ENCODE measurements at regions not wholly inside any gene's neighbourhood (a gene's known extent, or its start where the extent isn't known, plus 50 kb on each side); places are given as distances from the start of the nearest gene placed in this dataset.

DNA sequence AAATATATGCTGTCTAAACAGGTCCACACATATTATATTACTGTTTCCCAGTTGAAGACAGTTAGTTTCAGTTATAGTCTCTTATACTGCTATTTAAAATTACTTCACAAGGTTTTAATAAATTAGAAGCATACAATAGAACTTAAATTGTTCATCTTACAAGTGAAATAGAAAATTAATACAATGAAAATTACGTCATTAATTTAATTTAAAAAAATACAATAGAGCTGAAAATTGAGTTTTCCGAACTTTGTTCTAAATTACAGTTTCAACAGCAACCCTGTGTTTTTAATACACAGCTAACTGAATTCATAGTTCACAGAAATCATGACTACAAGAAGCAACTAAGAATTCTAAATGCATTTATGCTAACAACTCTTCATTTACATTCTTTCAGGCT lies 525.7 kb upstream of the FOXG1 start:
- Histone ChIP-seq H3K4me3 (ENCODE audit: control extremely low read depth in 1 of 5, extremely low read depth in 1 of 5, insufficient read depth in 1 of 5, low read depth in 2 of 5, low read length in 4 of 5) (no peak overlapping the region), H3K9ac (ENCODE audit: low read length) (no peak overlapping the region), H3K36me3 (replicated peaks in 1 of 2; ENCODE audit: control extremely low read depth in 1 of 2, control insufficient read depth in 1 of 2, extremely low read depth in 1 of 2, insufficient read depth in 2 of 2, low read length in 1 of 2) (no peaks in the 10 kb centered on the region), H4K20me1 (ENCODE audit: control insufficient read depth, insufficient read depth, low read length, poor library complexity, severe bottlenecking) (no peaks in the 10 kb centered on the region), H2AFZ (ENCODE audit: insufficient read depth, low read depth, low read length, poor library complexity, severe bottlenecking) (no peak overlapping the region), H3K27me3 (replicated peaks in 1 of 4; ENCODE audit: control extremely low read depth in 1 of 4, control insufficient read depth in 3 of 4, insufficient read depth in 4 of 4, low read length in 3 of 4) (no peaks in the 10 kb centered on the region), H3K27ac (ENCODE audit: low read length in 2 of 2) (no peak overlapping the region), H3K9me3 (ENCODE audit: control extremely low read depth in 1 of 3, control insufficient read depth in 2 of 3, insufficient read depth in 1 of 3, low read length in 2 of 3) (peaks cover 0 to 3% (median 0%) of the 10 kb centered on the region in 3 donors), H3K4me2 (replicated peaks; ENCODE audit: low read depth, low read length, poor library complexity, severe bottlenecking) (no peak overlapping the region), H3K4me1 (ENCODE audit: control insufficient read depth in 2 of 2, insufficient read depth in 2 of 2, low read length in 2 of 2) (no peaks in the 10 kb centered on the region), H3K79me2 (ENCODE audit: control insufficient read depth, insufficient read depth, low read length) (no peaks in the 10 kb centered on the region)
- no peaks in the 10 kb centered on the region for H3K4me1 Mint-ChIP-seq
- POLR2A ChIA-PET, result no interaction called here
- WGBS (ENCODE audit: insufficient coverage), result no CpG with 5 or more reads among the region's 2 CpGs
- peaks cover 3% of the 10 kb centered on the region for H3K9me3 Mint-ChIP-seq (ENCODE audit: insufficient read depth)
- H3K27me3 Mint-ChIP-seq, result no peaks in the 10 kb centered on the region
- DNase-seq, result no peak
- H3K27ac Mint-ChIP-seq, result no peak overlapping the region
- CTCF ChIA-PET, result no interaction called here
- H3K4me3 Mint-ChIP-seq, result no peak overlapping the region
- intact Hi-C loops (cut with micrococcal nuclease), result no loop called here
- no peak for ATAC-seq (ENCODE audit: low read depth)
- no peak for TF ChIP-seq EZH2 (IDR thresholded peaks at IDR 0.05; ENCODE audit: borderline replicate concordance, insufficient read depth, low read depth, low read length, poor library complexity, severe bottlenecking)
- TF ChIP-seq, protein P1, sequence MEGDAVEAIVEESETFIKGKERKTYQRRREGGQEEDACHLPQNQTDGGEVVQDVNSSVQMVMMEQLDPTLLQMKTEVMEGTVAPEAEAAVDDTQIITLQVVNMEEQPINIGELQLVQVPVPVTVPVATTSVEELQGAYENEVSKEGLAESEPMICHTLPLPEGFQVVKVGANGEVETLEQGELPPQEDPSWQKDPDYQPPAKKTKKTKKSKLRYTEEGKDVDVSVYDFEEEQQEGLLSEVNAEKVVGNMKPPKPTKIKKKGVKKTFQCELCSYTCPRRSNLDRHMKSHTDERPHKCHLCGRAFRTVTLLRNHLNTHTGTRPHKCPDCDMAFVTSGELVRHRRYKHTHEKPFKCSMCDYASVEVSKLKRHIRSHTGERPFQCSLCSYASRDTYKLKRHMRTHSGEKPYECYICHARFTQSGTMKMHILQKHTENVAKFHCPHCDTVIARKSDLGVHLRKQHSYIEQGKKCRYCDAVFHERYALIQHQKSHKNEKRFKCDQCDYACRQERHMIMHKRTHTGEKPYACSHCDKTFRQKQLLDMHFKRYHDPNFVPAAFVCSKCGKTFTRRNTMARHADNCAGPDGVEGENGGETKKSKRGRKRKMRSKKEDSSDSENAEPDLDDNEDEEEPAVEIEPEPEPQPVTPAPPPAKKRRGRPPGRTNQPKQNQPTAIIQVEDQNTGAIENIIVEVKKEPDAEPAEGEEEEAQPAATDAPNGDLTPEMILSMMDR (IDR thresholded peaks at IDR 0.05), result no peak

DNA sequence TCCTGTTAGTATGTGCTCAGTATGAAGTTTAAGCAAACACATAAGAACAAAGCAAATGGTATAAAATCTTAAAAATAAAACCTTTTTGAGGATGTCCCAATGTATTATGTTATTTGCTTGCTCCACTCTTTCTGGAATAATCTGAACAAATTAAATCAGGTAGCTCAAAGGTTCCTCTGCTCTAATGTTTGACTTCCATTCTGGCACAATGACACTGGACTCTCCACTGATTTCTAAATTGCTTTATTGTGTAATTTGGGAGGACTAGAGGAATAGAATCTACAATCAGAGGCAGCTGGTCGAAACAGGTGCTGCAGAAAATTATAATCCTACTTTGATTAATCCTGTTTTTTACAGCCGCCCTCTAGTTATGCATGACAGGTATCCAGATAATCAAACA lies 523.7 kb upstream of the FOXG1 start:
- intact Hi-C loops (cut with micrococcal nuclease), result no loop called here
- CTCF ChIA-PET, result no interaction called here
- H3K27ac Mint-ChIP-seq, result no peak overlapping the region
- no peak overlapping the region for H3K4me2 ChIP-seq (replicated peaks; ENCODE audit: low read depth, low read length, poor library complexity, severe bottlenecking)
- H3K4me3 ChIP-seq (ENCODE audit: control extremely low read depth in 1 of 5, extremely low read depth in 1 of 5, insufficient read depth in 1 of 5, low read depth in 2 of 5, low read length in 4 of 5), result no peak overlapping the region
- no peak overlapping the region for H3K9ac ChIP-seq (ENCODE audit: low read length)
- no peaks in the 10 kb centered on the region for H3K4me1 ChIP-seq (ENCODE audit: control insufficient read depth in 2 of 2, insufficient read depth in 2 of 2, low read length in 2 of 2)
- POLR2A ChIA-PET, result no interaction called here
- no peaks in the 10 kb centered on the region for H3K36me3 ChIP-seq (replicated peaks in 1 of 2; ENCODE audit: control extremely low read depth in 1 of 2, control insufficient read depth in 1 of 2, extremely low read depth in 1 of 2, insufficient read depth in 2 of 2, low read length in 1 of 2)
- H3K9me3 Mint-ChIP-seq (ENCODE audit: insufficient read depth), result peaks cover 3% of the 10 kb centered on the region
- H3K4me3 Mint-ChIP-seq, result no peak overlapping the region
- no CpG with 5 or more reads among the region's 2 CpGs for WGBS (ENCODE audit: insufficient coverage)
- H3K27ac ChIP-seq (ENCODE audit: low read length in 2 of 2), result no peak overlapping the region
- H2AFZ ChIP-seq (ENCODE audit: insufficient read depth, low read depth, low read length, poor library complexity, severe bottlenecking), result no peak overlapping the region
- no peaks in the 10 kb centered on the region for H4K20me1 ChIP-seq (ENCODE audit: control insufficient read depth, insufficient read depth, low read length, poor library complexity, severe bottlenecking)
- TF ChIP-seq, protein P1 (IDR thresholded peaks at IDR 0.05), result no peak
- TF ChIP-seq EZH2 (IDR thresholded peaks at IDR 0.05; ENCODE audit: borderline replicate concordance, insufficient read depth, low read depth, low read length, poor library complexity, severe bottlenecking), result no peak
- ATAC-seq (ENCODE audit: low read depth) (no peak), DNase-seq (no peak)
- H3K27me3 ChIP-seq (replicated peaks in 1 of 4; ENCODE audit: control extremely low read depth in 1 of 4, control insufficient read depth in 3 of 4, insufficient read depth in 4 of 4, low read length in 3 of 4), result no peaks in the 10 kb centered on the region
- H3K79me2 ChIP-seq (ENCODE audit: control insufficient read depth, insufficient read depth, low read length), result no peaks in the 10 kb centered on the region
- H3K27me3 Mint-ChIP-seq, result no peaks in the 10 kb centered on the region
- H3K4me1 Mint-ChIP-seq, result no peaks in the 10 kb centered on the region
- peaks cover 0 to 3% (median 0%) of the 10 kb centered on the region in 3 donors for H3K9me3 ChIP-seq (ENCODE audit: control extremely low read depth in 1 of 3, control insufficient read depth in 2 of 3, insufficient read depth in 1 of 3, low read length in 2 of 3)
